Endothelial cell of umbilical vein (primary cell): ENCODE measurements at regions not wholly inside any gene's neighbourhood (a gene's known extent, or its start where the extent isn't known, plus 50 kb on each side); places are given as distances from the start of the nearest gene placed in this dataset.

Experiments
- BruUV-seq: library from RNA; stranded (reverse); fragments of 400-500 nt; replicated peaks from 2 replicates; lab custom pipeline; 2021; lab: Mats Ljungman, UMichigan
- CTCF ChIA-PET: fragments of 300-600, 350-600 bp; sonication (Branson Sonifier 250); formaldehyde crosslinking; loops from one replicate; lab custom pipeline; 2021; ENCODE audit warnings: antibody characterized with exemption, inconsistent platforms; lab: Charles Lee
- POLR2A ChIA-PET: fragments of 300-600, 350-600 bp; sonication (Branson Sonifier 250); formaldehyde crosslinking; loops from one replicate; lab custom pipeline; 2021; ENCODE audit warnings: antibody characterized with exemption, inconsistent platforms; lab: Charles Lee
- DNase-seq: peaks from one replicate; pipeline ENCODE4 v3.0.0-alpha.2; 2011; ENCODE audit warnings: low read depth, low spot score
- FAIRE-seq: peaks from 2 replicates; lab custom pipeline; 2011; peaks lifted over from hg19 to GRCh38; lab: Jason Lieb, UNC
- H2AFZ ChIP-seq: 2 replicates; pipeline ENCODE4 v1.6.0; 2012; ENCODE audit warnings: low read depth, low read length, control low read depth, inconsistent platforms
- H3K27ac ChIP-seq: 2 replicates; pipeline ENCODE4 v1.5.1; 2011; ENCODE audit warnings: low read depth, mild to moderate bottlenecking, control low read depth, low read length, moderate library complexity; ENCODE audit not compliant: insufficient read depth
- H3K27me3 ChIP-seq, 2 experiments: 2 replicates each; pipeline versions ENCODE4 v1.6.0 to v1.6.1; 2011; ENCODE audit warnings: low read length in 2 of 2, mixed read lengths in 1 of 2; ENCODE audit not compliant: control insufficient read depth in 2 of 2, insufficient read depth in 2 of 2
- H3K36me3 ChIP-seq, 2 experiments: 2 replicates in 1 of 2; 3 replicates in 1 of 2; pipeline ENCODE4 v1.5.1; 2011; ENCODE audit warnings: low read length in 2 of 2, mild to moderate bottlenecking in 1 of 2, moderate library complexity in 1 of 2; ENCODE audit not compliant: control insufficient read depth in 2 of 2, insufficient read depth in 2 of 2; ENCODE audit errors: extremely low read depth in 1 of 2
- H3K4me1 ChIP-seq: 3 replicates; pipeline ENCODE4 v1.5.1; 2011; ENCODE audit warnings: mild to moderate bottlenecking, low read length; ENCODE audit not compliant: control insufficient read depth, insufficient read depth; ENCODE audit errors: extremely low read depth
- H3K4me2 ChIP-seq: 2 replicates; pipeline ENCODE4 v1.6.1; 2011; ENCODE audit warnings: low read length, control low read depth, mixed read lengths; ENCODE audit not compliant: insufficient read depth
- H3K4me3 ChIP-seq, 3 experiments: fragments of 200-600 bp in 1 of 3; sonication (generic), shearing (Covaris generic) in 1 of 3; replicated peaks in 1 of 3; 2 replicates each; pipeline ENCODE4 v1.5.1; 2011 to 2016; ENCODE audit warnings: control low read depth in 3 of 3, low read length in 3 of 3, mild to moderate bottlenecking in 2 of 3, inconsistent platforms in 1 of 3, low read depth in 1 of 3, moderate library complexity in 1 of 3; ENCODE audit not compliant: insufficient read depth in 1 of 3
- H3K79me2 ChIP-seq: 2 replicates; pipeline ENCODE4 v1.6.0; 2012; ENCODE audit warnings: low read length, inconsistent platforms; ENCODE audit not compliant: control insufficient read depth, insufficient read depth
- H3K9ac ChIP-seq: replicated peaks from 2 replicates; pipeline ENCODE3; 2011; ENCODE audit warnings: low read length, control low read depth; ENCODE audit not compliant: insufficient read depth; ENCODE audit errors: extremely low read depth
- H3K9me1 ChIP-seq: replicated peaks from 3 replicates; pipeline ENCODE4 v1.6.0; 2011; ENCODE audit warnings: mild to moderate bottlenecking, low read length; ENCODE audit not compliant: control insufficient read depth, insufficient read depth; ENCODE audit errors: extremely low read depth
- H3K9me3 ChIP-seq: replicated peaks from 2 replicates; pipeline ENCODE4 v1.5.1; 2012; ENCODE audit warnings: low read length, inconsistent platforms; ENCODE audit not compliant: control insufficient read depth, insufficient read depth
- H4K20me1 ChIP-seq: replicated peaks from 2 replicates; pipeline ENCODE3; 2011; ENCODE audit warnings: mild to moderate bottlenecking, low read length; ENCODE audit not compliant: control insufficient read depth, insufficient read depth; ENCODE audit errors: extremely low read depth
- CTCF ChIP-seq, 2 donors: IDR thresholded peaks; 1 replicate in 1 of 2; 2 replicates in 1 of 2; pipeline ENCODE4 v1.5.1; 2011; ENCODE audit warnings: low read length in 2 of 2, mild to moderate bottlenecking in 2 of 2, moderate library complexity in 2 of 2, control low read depth in 1 of 2, inconsistent platforms in 1 of 2, low read depth in 1 of 2; ENCODE audit not compliant: insufficient read depth in 1 of 2; ENCODE audit errors: extremely low read depth in 1 of 2
- EZH2 ChIP-seq: IDR thresholded peaks from 2 replicates; pipeline ENCODE4 v1.6.1; 2012; ENCODE audit warnings: borderline replicate concordance, low read depth, mild to moderate bottlenecking, moderate library complexity, low read length, inconsistent platforms; ENCODE audit not compliant: severe bottlenecking
- FOS ChIP-seq: IDR thresholded peaks from 2 replicates; pipeline ENCODE4 v1.6.1; 2011; ENCODE audit warnings: mild to moderate bottlenecking, low read length, moderate library complexity, borderline replicate concordance; ENCODE audit not compliant: insufficient read depth
- GATA2 ChIP-seq: IDR thresholded peaks from 2 replicates; pipeline ENCODE4 v1.7.0; 2011; ENCODE audit warnings: low read depth, mild to moderate bottlenecking, moderate library complexity, mixed read lengths, low read length; ENCODE audit not compliant: insufficient read length, insufficient read depth
- JUN ChIP-seq: IDR thresholded peaks from 2 replicates; pipeline ENCODE4 v1.6.1; 2011; ENCODE audit warnings: borderline replicate concordance, low read depth; ENCODE audit not compliant: insufficient read length, insufficient read depth
- MAX ChIP-seq: IDR thresholded peaks from 2 replicates; pipeline ENCODE4 v1.6.1; 2011; ENCODE audit not compliant: insufficient read depth, insufficient read length
- MYC ChIP-seq: IDR thresholded peaks from one replicate; pipeline ENCODE4 v1.6.1; 2011; ENCODE audit warnings: mild to moderate bottlenecking, low read depth, low read length
- POLR2A ChIP-seq: IDR thresholded peaks from 2 replicates; pipeline ENCODE4 v1.6.1; 2012; ENCODE audit warnings: low read depth, mild to moderate bottlenecking, control low read depth, low read length
- POLR2AphosphoS5 ChIP-seq: IDR thresholded peaks from 2 replicates; pipeline ENCODE4 v1.6.1; 2012; ENCODE audit warnings: low read depth, mild to moderate bottlenecking, control low read depth, low read length, moderate library complexity; ENCODE audit not compliant: insufficient read depth
- dilution Hi-C: fragments of 300-500 bp; cut with MboI; formaldehyde crosslinking; loops from one replicate; pipeline ENCODE4 v1.15.0; 2019; ENCODE audit warnings: low sequenced_read_pairs; ENCODE audit not compliant: extremely low pct_ligation_motif_present
- intact Hi-C: fragments of 100-400 bp; cut with micrococcal nuclease; formaldehyde crosslinking; loops from one replicate; pipeline ENCODE4 v1.10.0; 2022

DNA sequence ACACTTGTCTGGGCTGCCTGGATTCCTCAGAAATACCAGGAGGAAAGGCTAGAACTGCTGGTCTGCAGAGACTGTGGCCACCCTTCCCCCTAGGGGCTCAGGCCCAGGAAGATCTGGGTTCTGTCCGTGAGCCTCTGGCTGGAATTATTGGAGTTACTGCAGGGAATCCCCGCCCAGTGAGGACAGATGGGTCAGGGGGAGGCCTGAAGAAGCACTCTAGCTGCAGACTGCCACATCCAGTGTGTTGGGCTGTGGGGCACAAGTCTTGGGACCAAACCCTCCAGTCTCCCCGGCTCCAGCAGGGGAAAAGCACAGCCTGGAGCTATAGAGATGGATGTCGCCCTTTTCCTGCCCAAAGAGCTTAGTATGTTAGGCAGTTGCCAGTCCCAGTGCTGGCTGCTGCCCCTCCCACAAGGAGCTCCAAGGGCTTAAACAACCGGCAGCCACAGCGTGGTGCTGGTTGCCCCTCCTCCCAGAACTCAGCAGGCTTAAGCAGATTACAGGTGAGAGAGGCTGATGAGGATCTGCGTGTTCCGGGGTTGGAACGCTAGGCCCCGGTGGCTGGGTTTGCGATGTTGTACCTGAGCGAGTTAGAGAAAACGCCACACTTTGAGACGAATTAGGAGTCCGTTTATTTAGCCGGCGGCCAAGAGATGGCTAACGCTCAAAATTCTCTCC is 255.5 kb upstream of the LRRC7 start:
- Histone ChIP-seq H3K9me1 (no peaks in the 10 kb centered on the region), H4K20me1 (no peaks in the 10 kb centered on the region), H3K27me3 (no peaks in the 10 kb centered on the region), H3K9me3 (no peaks in the 10 kb centered on the region), H3K36me3 (no peaks in the 10 kb centered on the region), H3K9ac (no peak overlapping the region), H3K4me3 (no peak overlapping the region), H3K79me2 (no peaks in the 10 kb centered on the region), H3K27ac (no peak overlapping the region), H3K4me1 (no peaks in the 10 kb centered on the region), H3K4me2 (no peak overlapping the region), H2AFZ (no peak overlapping the region)
- BruUV-seq, result no TSS peak
- DNase-seq (no peak), FAIRE-seq (no peak)
- intact Hi-C loops (no loop called here), dilution Hi-C loops (no loop called here)
- ChIA-PET CTCF (no interaction called here), POLR2A (no interaction called here)
- TF ChIP-seq FOS (no peak), GATA2 (no peak), EZH2 (no peak), MYC (no peak), JUN (no peak), POLR2A (no peak), POLR2AphosphoS5 (no peak), CTCF (IDR thresholded peaks at IDR 0.05; ENCODE audit: extremely low read depth in 1 of 2, insufficient read depth in 1 of 2, low read depth in 1 of 2, low read length in 2 of 2) (no peak), MAX (no peak)
